ENCODE measurements at regions not wholly inside any gene's neighbourhood (a gene's known extent, or its start where the extent isn't known, plus 50 kb on each side); places are given as distances from the start of the nearest gene placed in this dataset.

- TF ChIP-seq CUX1 (IDR thresholded peaks at IDR 0.05; ENCODE audit: insufficient replicate concordance, low read depth, low read length) (peak; percentile 29), EP300 (IDR thresholded peaks at IDR 0.05; ENCODE audit: borderline replicate concordance in 1 of 2, control insufficient read depth in 1 of 2, low read depth in 2 of 2, low read length in 2 of 2) (peak in 1 of 2 experiments; percentile 52; a peak in 1 of 4 replicates), KLF5 (IDR thresholded peaks at IDR 0.05; ENCODE audit: partially characterized antibody) (no peak), NFYA (IDR thresholded peaks at IDR 0.05; ENCODE audit: borderline replicate concordance, low read depth, low read length) (no peak)
Observed at GRCh38 chr9:117825609-117826347, 121.6 kb downstream of the TLR4 start (continued).

- Histone ChIP-seq H3K79me2 (ENCODE audit: control insufficient read depth, insufficient read depth, low read length) (no peaks in the 10 kb centered on the region), H3K9me3 (replicated peaks; ENCODE audit: control insufficient read depth, insufficient read depth, low read length) (no peaks in the 10 kb centered on the region), H3K27ac (ENCODE audit: control insufficient read depth, insufficient read depth) (no peak overlapping the region), H4K20me1 (ENCODE audit: control insufficient read depth, insufficient read depth) (no peaks in the 10 kb centered on the region), H3K9ac (ENCODE audit: control insufficient read depth, insufficient read depth, low read length) (no peak overlapping the region), H3K4me3 (no peak overlapping the region), H2AFZ (ENCODE audit: control insufficient read depth, low read depth, low read length) (no peak overlapping the region), H3K4me1 (ENCODE audit: control insufficient read depth, insufficient read depth, low read length) (peaks cover 11% of the 10 kb centered on the region), H3K27me3 (replicated peaks in 1 of 2; ENCODE audit: control insufficient read depth in 2 of 2, insufficient read depth in 2 of 2, low read length in 1 of 2) (no peaks in the 10 kb centered on the region), H3K4me2 (ENCODE audit: control insufficient read depth, insufficient read depth) (no peak overlapping the region), H3K36me3 (ENCODE audit: control insufficient read depth in 2 of 2, insufficient read depth in 2 of 2, low read length in 1 of 2) (no peaks in the 10 kb centered on the region)
- WGBS (ENCODE audit: insufficient coverage, insufficient replicate concordance, low lambda C conversion rate, missing lambda C conversion rate): 18% methylated on average over 3 of the region's 3 CpGs
- ChIA-PET POLR2A (no interaction called here), CTCF (interaction anchor here (1.2 to 1.3 kb wide), 2 partner anchors 9 to 113 kb away, joined by 3 read pairs; no protein-coding TSS in a partner anchor), SMC1A (ENCODE audit: uncharacterized antibody, unreplicated experiment) (interaction anchor here (0.6 to 1.3 kb wide), 3 partner anchors 11 to 183 kb away, joined by 3 to 4 read pairs (median 3); no protein-coding TSS in a partner anchor), RAD21 (ENCODE audit: unreplicated experiment) (no interaction called here)
- no peak for ATAC-seq
- BruUV-seq (replicated peaks): no TSS peak
- no peak for FAIRE-seq
- intact Hi-C loops (cut with micrococcal nuclease; ENCODE audit: unreplicated experiment) (no loop called here), in situ Hi-C loops (cut with MboI) (no loop called here)
- DNase-seq (ENCODE audit: low read depth, low spot score): no peak
- no peak for TF ChIP-seq CBFB (IDR thresholded peaks at IDR 0.05; ENCODE audit: low read depth)
- TF ChIP-seq ASH2L (IDR thresholded peaks at IDR 0.05; ENCODE audit: borderline replicate concordance, low read depth): no peak
- TF ChIP-seq SUZ12 (IDR thresholded peaks at IDR 0.05; ENCODE audit: unreplicated experiment): no peak
- TF ChIP-seq BMI1 (IDR thresholded peaks at IDR 0.05; ENCODE audit: borderline replicate concordance): no peak
- no peak for TF ChIP-seq USF2 (IDR thresholded peaks at IDR 0.05; ENCODE audit: borderline replicate concordance, low read depth, low read length)
- no peak for TF ChIP-seq STAT1 (conservative IDR thresholded peaks at IDR 0.05)
- no peak for TF ChIP-seq HDGF (IDR thresholded peaks at IDR 0.05)
- TF ChIP-seq TARDBP (IDR thresholded peaks at IDR 0.05; ENCODE audit: borderline replicate concordance): no peak
- no peak for TF ChIP-seq POLR2AphosphoS5 (IDR thresholded peaks at IDR 0.05; ENCODE audit: low read length)
- TF ChIP-seq YBX1 (IDR thresholded peaks at IDR 0.05): no peak
- TF ChIP-seq CHD1 (IDR thresholded peaks at IDR 0.05; ENCODE audit: low read depth, low read length): no peak
- TF ChIP-seq SIX5 (IDR thresholded peaks at IDR 0.05; ENCODE audit: low read depth, low read length, severe bottlenecking): no peak
- no peak for TF ChIP-seq SUPT20H (IDR thresholded peaks at IDR 0.05; ENCODE audit: borderline replicate concordance, control insufficient read depth, low read depth, low read length)
- TF ChIP-seq ATF7 (IDR thresholded peaks at IDR 0.05; ENCODE audit: low read depth): no peak
Observed at GRCh38 chr9:117826837-117827236, 122.6 kb downstream of the TLR4 start.

Measured in GM12878 (cell line).